OCI-LY3 (cell line): ENCODE measurements at regions not wholly inside any gene's neighbourhood (a gene's known extent, or its start where the extent isn't known, plus 50 kb on each side); places are given as distances from the start of the nearest gene placed in this dataset.

ENCODE experiments used
- H2AFZ ChIP-seq: fragments of 200-600, 300-600 bp; shearing (Covaris generic); 2 replicates; pipeline ENCODE4 v1.6.0; 2014; ENCODE audit warnings: antibody characterized with exemption, low read depth, low read length
- H3K27ac ChIP-seq: fragments of 200-600, 300-600 bp; sonication (generic); 2 replicates; pipeline ENCODE4 v1.5.1; 2014; ENCODE audit warnings: mild to moderate bottlenecking, low read length, moderate library complexity, mixed read lengths
- H3K27me3 ChIP-seq: fragments of 200-600, 300-600 bp; sonication (generic); 2 replicates; pipeline ENCODE4 v1.6.1; 2014; ENCODE audit warnings: low read depth, low read length, mixed read lengths
- H3K36me3 ChIP-seq: fragments of 200-600, 300-600 bp; sonication (generic); replicated peaks from 2 replicates; pipeline ENCODE3; 2014; ENCODE audit warnings: low read depth, low read length, mixed read lengths
- H3K4me1 ChIP-seq: fragments of 300-600, 200-600 bp; sonication (generic); 2 replicates; pipeline ENCODE4 v1.6.1; 2014; ENCODE audit warnings: low read length, mixed read lengths
- H3K4me2 ChIP-seq: fragments of 200-600, 300-600 bp; sonication (generic); 2 replicates; pipeline ENCODE4 v1.6.1; 2014; ENCODE audit warnings: low read length, mixed read lengths
- H3K4me3 ChIP-seq: fragments of 300-600, 200-600 bp; sonication (generic); 2 replicates; pipeline ENCODE4 v1.5.1; 2014; ENCODE audit warnings: antibody characterized with exemption, mild to moderate bottlenecking, low read length, moderate library complexity
- H3K79me2 ChIP-seq: fragments of 300-600, 200-600 bp; shearing (Covaris generic); 2 replicates; pipeline ENCODE4 v1.6.1; 2014; ENCODE audit warnings: mild to moderate bottlenecking, low read length, mixed read lengths
- H3K9ac ChIP-seq: fragments of 300-600, 200-600 bp; shearing (Covaris generic); 2 replicates; pipeline ENCODE4 v1.6.0; 2014; ENCODE audit warnings: mild to moderate bottlenecking, low read length, moderate library complexity
- H3K9me3 ChIP-seq: fragments of 200-600, 300-600 bp; shearing (Covaris generic); 2 replicates; pipeline ENCODE4 v1.6.1; 2014; ENCODE audit warnings: low read length, mixed read lengths; ENCODE audit not compliant: insufficient read depth
- H4K20me1 ChIP-seq: fragments of 200-600, 300-600 bp; sonication (generic); 2 replicates; pipeline ENCODE4 v1.6.1; 2016; ENCODE audit warnings: low read length, mixed read lengths; ENCODE audit not compliant: insufficient read depth
- CTCF ChIP-seq: fragments of 200-600, 300-600 bp; sonication (generic); IDR thresholded peaks from 2 replicates; pipeline ENCODE4 v1.5.1; 2014; ENCODE audit warnings: antibody characterized with exemption, low read length, low read depth
- EZH2phosphoT487 ChIP-seq: fragments of 200-600 bp; shearing (Covaris generic); IDR thresholded peaks from 2 replicates; pipeline ENCODE4 v1.6.1; 2018; ENCODE audit warnings: antibody characterized with exemption, mixed run types, low read depth

DNA sequence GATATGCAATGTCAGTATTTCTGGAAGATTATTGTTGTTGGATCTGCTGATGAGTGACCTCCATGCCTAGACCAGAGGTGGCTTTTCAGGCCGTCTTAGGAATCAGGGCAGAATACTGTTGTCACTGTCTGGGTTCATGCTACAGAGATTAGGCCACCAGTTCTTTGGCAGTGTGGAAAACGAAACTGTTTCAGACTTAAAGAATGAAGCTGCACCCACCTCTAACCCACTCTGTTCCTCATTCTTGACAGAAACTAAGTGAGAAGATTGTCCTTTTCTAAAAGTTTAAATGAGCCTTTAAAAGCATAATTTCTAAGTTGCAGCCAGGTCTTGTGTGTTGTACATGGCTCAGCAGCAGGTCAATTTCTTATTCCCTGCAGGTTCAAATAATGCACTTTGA lies 444.3 kb downstream of the ENC1 start:
- Histone ChIP-seq H3K9me3 (no peaks in the 10 kb centered on the region), H3K79me2 (no peaks in the 10 kb centered on the region), H2AFZ (no peak overlapping the region), H3K36me3 (no peaks in the 10 kb centered on the region), H4K20me1 (no peaks in the 10 kb centered on the region), H3K4me3 (no peak overlapping the region), H3K4me1 (peaks cover 15% of the 10 kb centered on the region), H3K27me3 (no peaks in the 10 kb centered on the region), H3K27ac (no peak overlapping the region), H3K4me2 (peak overlapping the region; percentile 19), H3K9ac (no peak overlapping the region)
- TF ChIP-seq CTCF (no peak), EZH2phosphoT487 (no peak)

- no peaks in the 10 kb centered on the region for H3K27me3 ChIP-seq
- no peaks in the 10 kb centered on the region for H3K9me3 ChIP-seq
- H2AFZ ChIP-seq = no peak overlapping the region
- H3K4me3 ChIP-seq = no peak overlapping the region
- no peak overlapping the region for H3K9ac ChIP-seq
- H3K4me1 ChIP-seq = peaks cover 11% of the 10 kb centered on the region
- H3K4me2 ChIP-seq = no peak overlapping the region
- no peak overlapping the region for H3K27ac ChIP-seq
- H4K20me1 ChIP-seq = no peaks in the 10 kb centered on the region
- H3K36me3 ChIP-seq = no peaks in the 10 kb centered on the region
- no peaks in the 10 kb centered on the region for H3K79me2 ChIP-seq
- TF ChIP-seq CTCF (no peak), EZH2phosphoT487 (no peak)
Measured at GRCh38 chr5:74194196-74194595, 446.3 kb downstream of the ENC1 start.

- Histone ChIP-seq H3K36me3 (no peaks in the 10 kb centered on the region), H3K4me3 (no peak overlapping the region), H3K79me2 (no peaks in the 10 kb centered on the region), H3K27me3 (no peaks in the 10 kb centered on the region), H3K27ac (no peak overlapping the region), H3K9ac (no peak overlapping the region), H2AFZ (no peak overlapping the region), H3K9me3 (no peaks in the 10 kb centered on the region), H4K20me1 (no peaks in the 10 kb centered on the region), H3K4me2 (no peak overlapping the region), H3K4me1 (peaks cover 11% of the 10 kb centered on the region)
- TF ChIP-seq CTCF (no peak), EZH2phosphoT487 (no peak)
Measured at GRCh38 chr5:74192606-74193299, 447.8 kb downstream of the ENC1 start.

DNA sequence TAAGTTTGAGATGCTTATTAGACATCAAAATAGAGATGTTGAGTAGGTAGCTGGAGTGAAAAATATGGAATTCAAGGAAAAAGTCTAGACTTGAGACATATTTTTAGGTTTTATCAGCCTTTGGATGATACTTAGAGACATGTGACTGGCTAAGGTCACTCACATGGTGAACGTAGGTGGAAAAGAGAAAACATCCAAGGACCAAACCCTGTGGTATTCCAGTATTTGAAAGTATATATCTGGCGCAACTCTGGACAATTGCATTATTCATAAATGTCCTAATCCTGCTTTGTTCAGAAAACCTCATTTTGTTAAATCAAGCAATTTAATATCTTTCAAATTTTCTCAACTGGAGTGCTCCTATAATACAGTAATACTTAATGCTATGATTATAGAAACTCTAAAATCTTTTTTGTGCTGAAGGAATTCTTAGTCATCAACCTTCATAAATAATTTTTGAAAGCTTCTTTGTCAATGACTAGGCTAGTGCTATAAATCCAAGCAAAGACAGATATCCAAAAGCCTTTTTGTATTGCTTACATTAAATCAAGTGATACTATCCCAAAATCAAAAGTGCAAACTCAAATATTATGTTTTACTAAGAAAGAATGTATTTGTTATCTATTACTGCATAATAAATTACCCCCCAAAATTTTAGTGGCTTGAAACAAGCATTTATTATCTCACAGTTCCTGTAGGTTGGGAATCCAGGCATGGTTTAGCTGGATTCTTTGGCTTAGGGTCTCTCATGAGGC lies 452.0 kb downstream of the ENC1 start:
- no peaks in the 10 kb centered on the region for H4K20me1 ChIP-seq

More for the DNA sequence above, 452.0 kb downstream of the ENC1 start:
- Histone ChIP-seq H3K4me2 (no peak overlapping the region), H2AFZ (no peak overlapping the region), H3K9me3 (no peaks in the 10 kb centered on the region), H3K36me3 (no peaks in the 10 kb centered on the region), H3K4me1 (no peaks in the 10 kb centered on the region), H3K27me3 (no peaks in the 10 kb centered on the region), H3K9ac (no peak overlapping the region), H3K79me2 (no peaks in the 10 kb centered on the region), H3K27ac (no peak overlapping the region), H3K4me3 (no peak overlapping the region)
- TF ChIP-seq EZH2phosphoT487 (no peak), CTCF (no peak)
